ENCODE measurements at regions not wholly inside any gene's neighbourhood (a gene's known extent, or its start where the extent isn't known, plus 50 kb on each side); places are given as distances from the start of the nearest gene placed in this dataset.

DNA sequence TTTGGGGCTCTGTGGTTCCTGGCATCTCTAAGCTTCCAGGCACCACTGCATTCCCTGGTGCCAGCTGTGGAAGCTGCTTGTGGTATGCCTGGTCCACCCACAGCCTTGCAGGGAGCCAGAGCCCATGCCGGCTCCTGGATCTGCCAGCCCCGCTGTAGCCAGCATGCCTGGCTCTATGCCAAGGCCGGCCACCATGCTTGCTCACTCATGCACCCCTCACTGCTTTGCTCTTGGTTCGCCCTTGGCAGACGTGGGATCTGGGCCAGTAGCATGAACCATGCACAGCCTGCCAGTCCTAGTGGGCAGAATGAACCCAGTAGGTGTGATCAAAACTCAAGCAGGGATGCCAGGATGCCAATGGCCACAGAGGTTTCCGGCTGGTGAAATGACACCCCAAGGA lies 634.2 kb upstream of the TMEFF2 start:
- WGBS, 2 donors, result 87 to 100% methylated on average over 1 to 6 of the region's 6 CpGs
- TF ChIP-seq, protein P1, sequence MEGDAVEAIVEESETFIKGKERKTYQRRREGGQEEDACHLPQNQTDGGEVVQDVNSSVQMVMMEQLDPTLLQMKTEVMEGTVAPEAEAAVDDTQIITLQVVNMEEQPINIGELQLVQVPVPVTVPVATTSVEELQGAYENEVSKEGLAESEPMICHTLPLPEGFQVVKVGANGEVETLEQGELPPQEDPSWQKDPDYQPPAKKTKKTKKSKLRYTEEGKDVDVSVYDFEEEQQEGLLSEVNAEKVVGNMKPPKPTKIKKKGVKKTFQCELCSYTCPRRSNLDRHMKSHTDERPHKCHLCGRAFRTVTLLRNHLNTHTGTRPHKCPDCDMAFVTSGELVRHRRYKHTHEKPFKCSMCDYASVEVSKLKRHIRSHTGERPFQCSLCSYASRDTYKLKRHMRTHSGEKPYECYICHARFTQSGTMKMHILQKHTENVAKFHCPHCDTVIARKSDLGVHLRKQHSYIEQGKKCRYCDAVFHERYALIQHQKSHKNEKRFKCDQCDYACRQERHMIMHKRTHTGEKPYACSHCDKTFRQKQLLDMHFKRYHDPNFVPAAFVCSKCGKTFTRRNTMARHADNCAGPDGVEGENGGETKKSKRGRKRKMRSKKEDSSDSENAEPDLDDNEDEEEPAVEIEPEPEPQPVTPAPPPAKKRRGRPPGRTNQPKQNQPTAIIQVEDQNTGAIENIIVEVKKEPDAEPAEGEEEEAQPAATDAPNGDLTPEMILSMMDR (IDR thresholded peaks at IDR 0.05), result no peak
- no peak for TF ChIP-seq POLR2A (IDR thresholded peaks at IDR 0.05)

DNA sequence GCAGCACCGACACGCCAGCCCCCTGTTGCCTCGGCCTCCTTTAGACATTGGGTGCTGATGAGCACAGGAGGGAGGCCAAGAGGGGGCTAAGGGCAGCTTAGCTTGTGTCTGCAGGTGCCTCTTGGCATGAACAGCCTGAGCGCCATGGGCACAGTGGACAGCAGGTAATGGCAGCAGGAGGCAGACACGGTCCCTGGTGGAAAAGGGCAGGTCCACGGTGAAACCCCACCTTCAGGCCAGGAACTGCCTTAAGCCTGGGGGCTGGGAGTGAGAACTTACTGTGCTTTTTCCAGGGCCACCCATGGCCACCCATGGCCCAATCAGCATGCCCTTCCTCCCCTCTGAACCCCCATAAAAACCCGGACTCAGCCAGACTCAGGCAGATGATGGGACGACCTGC lies 633.4 kb upstream of the TMEFF2 start:
- H3K27me3 ChIP-seq, result no peaks in the 10 kb centered on the region
- H3K36me3 ChIP-seq, result no peaks in the 10 kb centered on the region
- H3K4me3 ChIP-seq (replicated peaks in 1 of 3), result no peak overlapping the region
- WGBS, 2 donors, result 93 to 100% methylated on average over 4 to 8 of the region's 8 CpGs
- no peak for TF ChIP-seq POLR2A (IDR thresholded peaks at IDR 0.05)
- intact Hi-C loops (cut with DNase I), result no loop called here
- no peaks in the 10 kb centered on the region for H3K4me1 ChIP-seq
- no peak for DNase-seq
- H3K9me3 ChIP-seq, result no peaks in the 10 kb centered on the region
- no peak overlapping the region for H3K27ac ChIP-seq

More for the DNA sequence above, 634.2 kb upstream of the TMEFF2 start:
- no peak for DNase-seq
- intact Hi-C loops (cut with DNase I), result no loop called here
- Histone ChIP-seq H3K27ac (no peak overlapping the region), H3K9me3 (no peaks in the 10 kb centered on the region), H3K27me3 (no peaks in the 10 kb centered on the region), H3K36me3 (no peaks in the 10 kb centered on the region), H3K4me1 (no peaks in the 10 kb centered on the region), H3K4me3 (replicated peaks in 1 of 3) (no peak overlapping the region)

- H3K27ac ChIP-seq, result no peak overlapping the region
- no peak for DNase-seq
- no peak overlapping the region for H3K4me3 ChIP-seq (replicated peaks in 1 of 3)
- no peaks in the 10 kb centered on the region for H3K9me3 ChIP-seq
- intact Hi-C loops (cut with DNase I), result no loop called here
- 91 to 92% methylated on average over 7 to 10 of the region's 10 CpGs for WGBS, 2 donors
- H3K36me3 ChIP-seq, result no peaks in the 10 kb centered on the region
- no peaks in the 10 kb centered on the region for H3K4me1 ChIP-seq
- H3K27me3 ChIP-seq, result no peaks in the 10 kb centered on the region
- TF ChIP-seq POLR2A (IDR thresholded peaks at IDR 0.05), result no peak
- TF ChIP-seq, protein P1 (IDR thresholded peaks at IDR 0.05), result no peak
Measured at GRCh38 chr2:192827735-192828134, 633.0 kb upstream of the TMEFF2 start.

GRCh38 chr2:192814376-192814775 lies 619.6 kb upstream of the TMEFF2 start:
- 84 to 91% methylated on average over 1 of the region's 1 CpG for WGBS, 2 donors
- no peak overlapping the region for H3K27ac ChIP-seq
- H3K9me3 ChIP-seq, result no peaks in the 10 kb centered on the region
- H3K27me3 ChIP-seq, result no peaks in the 10 kb centered on the region
- H3K4me3 ChIP-seq (replicated peaks in 1 of 3), result no peak overlapping the region
- intact Hi-C loops (cut with DNase I), result no loop called here
- DNase-seq, result no peak
- no peaks in the 10 kb centered on the region for H3K36me3 ChIP-seq
- no peaks in the 10 kb centered on the region for H3K4me1 ChIP-seq
- TF ChIP-seq POLR2A (IDR thresholded peaks at IDR 0.05), result no peak
- TF ChIP-seq, protein P1 (IDR thresholded peaks at IDR 0.05), result no peak

DNA sequence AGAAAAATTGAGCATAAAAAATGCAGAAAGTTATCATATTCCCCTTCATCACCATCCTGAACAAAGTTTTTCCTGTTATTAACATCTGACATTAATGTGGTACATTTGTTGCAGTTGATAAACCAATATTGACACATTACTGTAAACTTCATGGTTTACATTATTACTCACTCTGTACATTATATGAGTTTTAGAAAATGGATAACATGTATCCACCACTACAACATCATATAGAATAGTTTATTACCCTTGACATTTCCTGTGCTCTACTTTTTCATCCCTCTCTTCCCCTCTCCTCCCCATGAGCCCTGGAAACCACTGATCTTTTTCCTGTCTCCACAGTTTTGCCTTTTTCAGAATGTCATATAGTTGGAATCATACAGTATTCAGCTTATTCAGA lies 618.6 kb upstream of the TMEFF2 start:
- Histone ChIP-seq H3K27ac (no peak overlapping the region), H3K27me3 (no peaks in the 10 kb centered on the region), H3K4me1 (no peaks in the 10 kb centered on the region), H3K36me3 (no peaks in the 10 kb centered on the region), H3K9me3 (no peaks in the 10 kb centered on the region), H3K4me3 (replicated peaks in 1 of 3) (no peak overlapping the region)
- DNase-seq, result no peak
- intact Hi-C loops (cut with DNase I), result no loop called here
- TF ChIP-seq, protein P1 (IDR thresholded peaks at IDR 0.05), result no peak
- TF ChIP-seq POLR2A (IDR thresholded peaks at IDR 0.05), result no peak

GRCh38 chr2:192809173-192809572 lies 614.4 kb upstream of the TMEFF2 start:
- Histone ChIP-seq H3K9me3 (no peaks in the 10 kb centered on the region), H3K4me3 (replicated peaks in 1 of 3) (no peak overlapping the region), H3K36me3 (no peaks in the 10 kb centered on the region), H3K27ac (no peak overlapping the region), H3K27me3 (no peaks in the 10 kb centered on the region), H3K4me1 (no peaks in the 10 kb centered on the region)
- no peak for DNase-seq
- no peak for TF ChIP-seq POLR2A (IDR thresholded peaks at IDR 0.05)
- TF ChIP-seq, protein P1 (IDR thresholded peaks at IDR 0.05), result no peak
- WGBS, 2 donors, result 80 to 82% methylated on average over 2 of the region's 2 CpGs
- intact Hi-C loops (cut with DNase I), result no loop called here
